NCI-H345 treated with DMSO at 0.1 percent for 48 hours (cell line): ENCODE measurements at regions not wholly inside any gene's neighbourhood (a gene's known extent, or its start where the extent isn't known, plus 50 kb on each side); places are given as distances from the start of the nearest gene placed in this dataset.

Source experiments
- DNase-seq: peaks from one replicate; lab custom pipeline; 2025; ENCODE audit not compliant: unreplicated experiment; lab: John Stamatoyannopoulos, UW

DNA sequence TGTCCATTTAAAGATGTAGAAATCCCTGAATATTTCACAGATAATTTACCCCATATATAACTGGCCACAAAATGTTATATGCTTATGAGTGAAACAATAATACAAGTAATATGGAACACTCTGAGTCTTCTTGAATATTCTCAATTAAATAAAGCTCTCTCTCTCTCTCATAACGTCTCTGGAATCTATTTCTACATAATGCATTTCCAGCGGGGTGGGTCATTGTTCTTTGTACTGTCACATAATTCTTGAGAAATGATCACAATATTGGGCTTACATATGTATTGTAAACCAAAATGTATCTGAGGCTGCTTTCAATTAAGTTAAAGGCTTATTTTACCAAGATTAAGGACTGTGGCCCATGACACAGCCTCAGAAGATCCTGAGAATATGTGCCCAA lies 596.3 kb downstream of the FAT4 start:
- DNase-seq, result no peak

DNA sequence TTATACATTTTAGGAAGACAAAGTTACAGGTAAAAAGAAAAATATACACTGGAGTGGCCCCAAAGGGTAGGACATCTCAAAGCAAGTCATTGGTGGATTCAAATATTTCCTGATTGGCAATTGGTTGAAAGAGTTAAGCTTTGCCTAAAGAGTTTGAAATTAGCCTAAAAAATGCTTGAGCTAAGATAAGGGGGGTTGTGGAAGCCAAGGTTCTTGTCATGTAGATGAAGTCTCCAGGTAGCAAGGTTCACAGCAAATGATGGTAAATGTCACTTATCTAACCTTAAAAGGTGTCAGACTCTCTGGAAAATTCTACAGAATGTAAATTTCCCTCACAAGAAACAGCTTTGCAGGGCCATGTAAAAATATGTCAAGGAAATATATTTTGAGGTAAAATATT lies 596.7 kb downstream of the FAT4 start:
- DNase-seq, result no peak

DNA sequence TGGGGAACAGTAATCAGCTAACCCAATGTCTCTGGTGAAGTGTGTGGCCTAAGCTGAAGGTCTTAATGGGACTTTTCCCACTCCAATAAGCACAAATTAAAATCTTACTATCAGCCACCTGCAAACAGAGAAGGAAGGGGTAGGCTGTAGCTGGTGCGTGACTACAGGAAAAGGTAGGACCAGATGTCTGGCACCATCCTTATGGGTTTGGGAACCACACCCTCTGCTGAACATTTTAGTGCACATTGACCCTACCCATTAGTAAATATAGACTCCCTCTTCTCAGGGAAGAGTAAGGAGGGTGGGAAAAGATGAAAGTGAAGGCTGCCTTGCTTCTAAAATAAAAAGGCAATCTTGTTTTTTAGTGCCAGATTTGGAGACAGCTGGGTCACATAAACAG lies 602.8 kb downstream of the FAT4 start:
- DNase-seq, result no peak

DNA sequence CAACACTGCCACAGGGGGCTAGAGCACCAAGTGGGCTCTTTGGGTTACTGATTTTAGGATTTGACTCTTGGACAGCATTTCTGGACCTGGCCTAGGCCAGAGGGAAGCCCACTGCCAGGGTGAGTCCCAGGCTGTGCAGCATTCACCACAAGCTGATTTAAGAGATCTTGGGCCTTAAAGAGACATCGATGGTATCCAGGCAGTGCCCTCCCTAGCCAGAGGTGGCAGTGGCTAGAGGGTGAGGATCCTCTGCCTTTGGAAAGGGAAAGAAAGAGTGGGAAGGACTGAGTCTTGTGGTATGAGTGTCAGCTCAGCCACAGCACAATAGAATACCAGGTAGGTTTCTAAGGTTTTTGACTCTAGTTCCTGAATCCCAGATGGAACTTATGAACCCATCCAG lies 613.9 kb downstream of the FAT4 start:
- no peak for DNase-seq

DNA sequence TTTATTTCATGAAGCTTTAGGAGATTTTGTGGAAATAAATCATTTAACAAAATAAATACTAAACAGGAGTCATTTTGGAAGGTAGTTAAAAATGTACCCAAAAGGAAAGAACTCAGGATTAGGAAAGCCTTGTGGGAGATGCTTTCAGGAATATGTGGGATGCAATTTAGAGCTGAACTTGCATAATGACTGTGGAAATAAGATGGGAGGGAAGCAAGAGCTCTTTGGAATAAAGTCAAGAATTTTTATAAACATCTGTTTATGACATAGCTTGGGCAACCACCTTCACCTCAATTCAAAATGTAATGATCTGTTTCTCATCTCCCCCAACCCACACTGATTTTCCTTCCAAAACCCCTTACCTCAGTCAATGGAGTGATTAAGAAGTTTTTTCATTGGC lies 623.8 kb downstream of the FAT4 start:
- DNase-seq, result no peak

DNA sequence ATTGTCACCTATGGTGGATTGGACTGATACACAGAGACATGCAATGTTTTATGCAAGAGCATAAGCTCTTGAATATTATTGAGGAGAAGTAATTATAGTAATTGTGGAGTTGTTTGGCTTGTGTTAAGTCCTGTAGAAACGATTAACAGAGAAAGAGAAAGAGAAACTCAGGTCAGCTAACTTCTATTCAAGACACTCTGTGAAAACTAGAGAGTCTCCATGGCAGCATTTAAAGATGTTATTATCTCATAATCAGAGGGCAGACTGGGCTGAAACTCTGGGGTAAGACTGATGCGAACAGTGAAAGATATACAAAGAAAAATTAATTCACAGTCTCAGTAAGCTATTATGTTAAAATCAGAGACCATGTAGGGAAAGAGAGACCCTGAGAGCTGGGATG lies 625.7 kb downstream of the FAT4 start:
- DNase-seq, result no peak

DNA sequence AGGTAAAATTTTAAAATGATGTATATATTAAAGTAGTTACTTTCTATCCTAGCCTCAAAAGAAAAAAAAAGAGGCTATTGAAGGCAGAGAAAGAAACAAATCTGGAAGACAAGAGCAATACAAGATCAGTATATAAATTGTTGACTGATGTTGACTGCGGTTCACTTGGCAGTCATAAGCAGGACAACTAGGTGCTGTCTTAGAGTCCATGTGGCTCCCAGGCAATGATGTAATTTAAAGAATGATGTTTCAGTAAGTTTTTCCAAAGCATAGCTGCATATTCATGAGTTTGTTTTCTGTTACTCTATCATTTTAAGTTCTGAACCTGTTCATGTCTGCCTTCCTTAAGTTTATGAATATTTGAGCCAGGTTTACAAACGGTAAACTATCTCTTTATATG lies 630.2 kb downstream of the FAT4 start:
- DNase-seq, result no peak

DNA sequence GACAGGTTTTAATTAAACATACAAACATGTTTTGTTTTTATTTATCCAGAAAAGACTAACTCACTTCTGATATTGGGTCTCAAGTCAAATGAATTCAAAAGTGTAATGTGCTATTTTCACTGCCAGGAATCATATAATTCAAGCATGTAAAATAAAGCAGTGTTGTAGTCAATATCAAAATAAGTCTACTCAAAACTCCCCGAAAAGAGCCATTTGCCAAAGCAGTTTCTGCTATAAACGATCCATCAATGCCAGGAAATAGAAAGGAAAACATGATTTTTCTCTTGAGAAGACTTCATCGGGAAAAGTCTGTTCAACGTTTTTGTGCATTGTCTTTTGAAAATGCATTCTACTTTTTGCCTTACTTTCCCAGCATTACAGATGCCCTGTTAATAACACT lies 633.3 kb downstream of the FAT4 start:
- DNase-seq, result no peak

DNA sequence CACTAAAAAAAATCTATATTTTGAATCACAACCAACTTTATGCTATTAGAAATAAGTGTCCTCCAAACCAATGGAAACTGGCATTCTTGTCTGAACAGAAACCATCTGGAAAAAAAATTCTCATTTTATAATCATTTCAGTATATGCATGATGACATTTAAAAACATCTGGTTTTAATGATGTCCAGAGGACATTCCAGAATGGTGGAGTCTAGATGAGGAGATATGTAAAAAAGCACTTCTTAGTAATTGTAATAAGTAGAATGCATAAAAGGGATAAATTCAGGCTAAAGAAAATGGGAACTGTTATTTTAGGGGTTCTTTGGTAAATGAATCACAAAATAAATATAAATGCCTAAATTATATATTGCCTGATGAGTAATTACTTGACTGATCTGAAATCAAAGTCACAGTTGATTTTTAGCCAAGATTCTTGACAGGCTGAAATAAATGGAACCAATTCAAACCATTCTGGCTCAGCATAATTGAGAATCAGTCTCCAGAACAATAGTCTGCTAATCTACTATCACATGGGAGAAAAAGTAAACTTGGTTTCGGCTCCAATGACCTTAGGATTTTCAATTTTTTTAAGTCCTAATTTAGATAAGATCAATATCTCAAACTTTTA lies 636.6 kb downstream of the FAT4 start:
- no peak for DNase-seq

DNA sequence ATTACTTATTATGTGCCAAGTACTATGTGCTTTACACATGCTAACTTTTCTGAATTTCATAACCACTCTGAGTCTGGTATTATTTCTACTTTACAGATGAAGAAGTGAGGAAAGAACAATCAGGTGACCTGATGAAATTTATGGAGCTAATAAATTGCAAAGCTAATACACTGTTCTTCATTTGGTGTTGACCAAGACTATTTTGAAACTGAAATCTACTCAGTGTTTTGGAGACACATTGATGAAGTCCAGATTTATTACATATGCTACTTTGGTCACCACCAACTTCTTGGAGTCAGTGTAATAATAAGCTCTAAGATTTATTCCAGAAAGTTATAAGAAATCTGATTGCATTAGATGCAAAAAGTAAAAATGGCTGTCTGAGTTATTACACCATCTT lies 637.9 kb downstream of the FAT4 start:
- no peak for DNase-seq

DNA sequence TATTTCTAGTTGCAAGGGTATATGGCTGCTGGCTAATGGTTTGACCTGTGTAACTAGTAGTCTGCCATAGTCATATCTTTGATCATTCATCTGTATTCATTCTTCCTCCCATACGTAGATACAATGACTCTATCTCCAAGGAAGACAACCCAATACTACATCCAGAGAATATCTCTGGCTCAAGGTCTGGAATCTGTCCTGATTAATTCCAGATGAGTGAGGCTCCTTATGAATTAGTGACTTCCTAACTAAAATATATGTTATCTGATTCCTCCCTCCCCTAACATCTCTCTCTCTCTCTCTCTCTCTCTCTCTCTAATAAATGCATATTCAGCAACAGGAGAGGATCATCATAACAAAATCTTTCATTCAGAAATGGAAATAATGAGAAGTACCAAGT lies 641.5 kb downstream of the FAT4 start:
- no peak for DNase-seq

DNA sequence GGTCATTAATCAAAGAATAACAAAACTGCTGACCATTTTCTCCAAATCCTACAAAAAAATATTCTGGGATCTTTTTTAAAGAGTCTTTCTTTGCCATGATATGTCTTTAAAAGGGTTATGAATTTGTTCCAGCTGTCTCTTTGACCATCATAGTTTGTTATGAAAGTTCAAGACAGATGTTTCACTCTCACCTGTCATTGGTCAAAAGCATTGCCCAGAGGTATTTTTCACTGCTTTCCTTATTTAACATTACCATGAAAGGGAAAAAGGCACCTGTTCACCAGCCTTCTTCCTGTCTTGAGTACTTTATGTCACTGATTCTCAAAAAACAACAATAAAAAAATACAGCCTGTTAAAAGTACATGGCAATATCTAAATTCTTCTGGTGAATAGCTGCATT lies 643.8 kb downstream of the FAT4 start:
- no peak for DNase-seq

DNA sequence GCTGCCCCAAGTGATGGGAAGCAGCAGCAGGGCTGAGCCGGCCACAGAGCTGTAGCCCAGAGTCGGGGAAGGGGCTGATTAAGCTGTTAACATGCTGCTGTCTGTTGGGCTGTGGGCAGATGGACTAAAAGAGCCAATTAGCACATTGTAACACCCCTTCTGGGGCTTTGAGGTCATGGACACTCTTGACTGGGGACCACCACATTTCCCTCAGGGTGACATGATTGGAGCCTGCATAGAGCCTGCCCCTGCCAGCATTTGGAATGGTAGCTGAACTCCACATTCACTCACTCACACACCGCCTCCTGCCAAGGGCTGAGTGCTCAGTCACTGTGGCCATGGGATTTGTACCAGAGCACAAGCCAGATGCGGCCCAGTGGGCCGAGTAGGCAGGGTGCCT lies 646.9 kb downstream of the FAT4 start:
- no peak for DNase-seq

DNA sequence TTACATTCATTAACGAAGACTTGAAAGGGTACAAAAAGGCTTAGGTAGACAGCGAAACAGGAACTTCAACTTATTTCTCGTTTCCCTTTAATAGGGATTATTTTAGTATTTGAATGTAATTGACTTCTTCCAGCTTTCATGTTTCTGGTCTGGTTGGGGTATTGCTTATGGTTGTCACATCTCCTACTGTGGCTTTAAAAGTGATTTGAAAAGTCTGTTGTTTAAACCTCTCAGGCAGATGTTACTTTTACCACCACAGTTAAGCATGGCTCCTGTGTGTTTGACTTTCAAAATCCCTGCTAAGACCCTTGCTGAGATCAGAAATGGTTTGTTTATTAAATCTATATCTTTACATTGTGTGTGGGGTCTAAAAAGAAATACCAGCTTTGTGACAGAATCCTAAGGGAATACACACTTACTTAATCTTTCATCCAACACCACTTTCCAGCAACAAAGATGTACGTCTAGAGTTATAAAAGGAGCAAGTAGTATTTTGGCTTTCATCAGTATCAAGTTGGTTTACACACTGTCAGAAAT lies 661.2 kb downstream of the FAT4 start:
- DNase-seq, result no peak

DNA sequence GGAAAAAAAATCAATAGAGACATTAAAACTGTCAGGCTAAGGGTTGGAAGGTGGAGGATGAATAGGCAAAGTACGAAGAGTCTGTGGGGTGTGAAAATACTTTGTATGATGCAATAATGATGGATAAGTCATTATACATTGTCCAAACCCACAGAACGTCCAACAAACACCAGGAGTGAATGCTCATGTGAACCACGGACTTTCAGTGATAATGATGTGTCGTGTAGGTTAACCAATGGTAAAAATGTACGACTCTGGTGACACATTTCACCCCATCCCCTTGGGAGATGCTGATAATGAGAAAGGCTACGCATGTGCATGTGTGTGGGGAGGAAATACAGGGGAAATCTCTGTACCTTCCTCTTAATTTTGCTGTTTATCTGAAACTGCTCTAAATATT lies 665.2 kb downstream of the FAT4 start:
- DNase-seq, result no peak

DNA sequence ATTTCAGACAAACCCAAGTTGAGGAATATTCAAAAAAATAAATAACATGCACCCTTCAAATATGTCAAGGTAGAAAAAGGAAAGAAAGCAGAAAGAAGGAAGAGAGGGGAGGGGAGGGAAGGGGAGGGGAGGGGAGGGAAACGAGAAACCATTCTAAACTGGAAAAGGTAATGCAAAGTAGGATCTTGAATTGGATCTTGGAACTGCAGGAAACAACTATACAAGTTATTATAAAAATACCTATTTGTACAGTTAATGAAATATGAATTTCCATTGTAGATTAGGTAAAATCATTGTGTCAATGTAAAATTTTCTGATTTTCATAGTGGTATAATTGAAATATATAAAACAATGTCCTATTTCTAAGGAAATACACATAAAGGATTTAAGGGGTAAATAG lies 668.4 kb downstream of the FAT4 start:
- no peak for DNase-seq

DNA sequence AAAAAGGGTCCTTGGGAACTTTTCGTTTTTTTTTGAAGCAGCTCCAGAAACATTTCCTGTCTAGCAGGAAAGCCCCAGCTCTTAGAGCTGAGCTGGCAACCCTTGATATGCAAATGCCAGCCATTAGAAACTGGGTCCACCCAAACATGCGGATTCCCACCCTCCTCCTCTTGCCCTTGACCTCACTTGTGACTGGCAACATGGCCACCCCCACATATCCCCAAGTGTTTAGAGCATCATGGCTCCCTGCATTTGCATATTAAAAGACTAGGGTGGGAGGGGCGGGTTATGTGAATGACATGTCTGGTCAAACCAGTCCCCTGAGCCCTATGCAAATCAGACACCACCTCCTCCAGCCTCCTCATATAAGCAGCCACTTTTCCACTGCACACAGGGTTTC lies 671.1 kb downstream of the FAT4 start:
- no peak for DNase-seq

DNA sequence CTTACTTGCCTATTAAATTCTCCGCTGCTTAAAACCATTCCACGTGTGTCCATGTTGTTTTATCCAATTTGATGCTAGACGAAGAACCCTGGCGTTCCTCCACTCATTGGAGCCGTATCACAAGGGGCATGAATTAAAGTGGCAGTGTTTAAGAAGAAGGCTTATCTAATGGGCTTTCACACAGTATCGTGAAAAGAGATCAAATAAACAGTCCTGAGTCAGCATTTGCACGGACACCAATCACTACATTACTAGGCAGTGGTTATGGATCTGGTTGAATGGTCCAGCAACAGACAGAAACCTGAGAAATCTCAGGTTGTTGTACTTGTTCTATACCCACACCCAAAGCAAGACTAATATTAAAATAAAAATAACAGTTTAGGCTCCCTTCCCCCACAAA lies 671.6 kb downstream of the FAT4 start:
- DNase-seq, result no peak

DNA sequence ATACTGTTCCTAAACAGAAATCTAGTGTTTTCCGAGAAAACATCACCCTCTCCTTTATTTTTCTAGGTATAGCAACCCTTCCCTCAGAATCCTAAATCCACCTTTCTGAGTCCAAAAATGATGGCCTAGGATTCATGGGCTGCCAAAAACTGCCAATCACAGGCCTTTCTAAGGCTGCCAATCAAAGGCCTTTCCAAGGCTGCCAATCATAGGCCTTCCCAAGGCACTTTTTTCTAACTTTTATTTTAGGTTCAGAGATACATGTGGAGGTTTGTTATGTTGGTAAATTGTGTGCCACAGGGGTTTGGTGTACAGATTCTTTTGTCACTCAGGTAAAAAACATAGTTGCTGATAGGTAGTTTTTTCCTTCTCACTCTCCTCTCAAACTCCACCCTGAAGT lies 673.7 kb downstream of the FAT4 start:
- DNase-seq, result no peak

DNA sequence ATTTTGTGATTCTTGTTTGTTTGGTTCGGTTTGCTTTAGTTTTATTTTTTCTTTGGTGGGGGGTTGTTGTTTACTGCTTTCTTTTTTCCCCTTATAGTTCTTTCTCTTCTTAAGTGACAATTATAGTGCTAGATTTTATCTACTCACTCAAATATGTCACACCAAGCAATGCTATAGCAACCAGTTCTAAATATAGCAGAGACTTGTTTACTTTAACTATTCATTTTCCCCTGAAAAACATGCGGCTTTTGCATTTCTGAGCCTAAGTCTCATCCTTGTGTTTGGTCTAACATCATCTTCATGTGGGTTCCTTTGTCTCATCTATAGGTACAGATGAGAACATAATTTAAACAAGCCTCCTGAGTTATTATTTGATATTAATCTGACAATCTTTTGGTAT lies 676.6 kb downstream of the FAT4 start:
- no peak for DNase-seq

DNA sequence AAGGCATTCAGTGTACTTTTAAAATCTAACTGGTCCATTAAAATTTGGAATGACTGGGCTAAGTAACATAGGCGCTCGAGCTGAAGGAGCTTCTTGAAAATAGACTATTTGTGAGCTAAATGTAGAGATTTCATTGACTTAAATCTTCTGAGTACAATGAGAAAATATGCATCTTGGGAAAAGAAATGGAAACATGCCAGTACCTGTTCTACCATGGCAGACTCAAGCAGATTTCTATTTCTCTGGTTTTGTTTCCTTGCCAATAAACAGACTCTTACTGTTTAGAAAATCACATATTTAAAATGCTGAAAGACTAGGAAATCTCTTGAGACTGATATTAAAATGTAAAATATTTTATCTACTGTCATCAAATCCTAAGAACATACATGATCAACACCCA lies 678.1 kb downstream of the FAT4 start:
- no peak for DNase-seq

DNA sequence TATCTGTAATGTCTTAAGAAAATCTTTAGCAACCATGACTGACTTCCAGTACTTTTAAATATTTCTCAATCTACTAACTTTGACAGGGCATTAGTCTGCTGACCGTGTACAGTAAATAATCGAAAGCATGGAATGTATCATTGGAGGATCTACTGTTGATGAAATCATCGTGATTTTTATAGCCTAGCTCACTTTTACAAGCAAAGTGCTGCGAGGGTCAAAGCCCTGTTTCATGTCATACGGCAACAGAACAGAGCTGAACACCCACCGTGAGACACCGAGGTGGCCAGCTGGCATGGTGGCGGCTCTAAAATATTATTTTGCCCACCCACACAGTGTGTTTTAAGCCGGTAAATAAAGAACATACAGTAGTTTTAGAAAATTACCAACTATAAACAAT lies 679.3 kb downstream of the FAT4 start:
- DNase-seq, result no peak

DNA sequence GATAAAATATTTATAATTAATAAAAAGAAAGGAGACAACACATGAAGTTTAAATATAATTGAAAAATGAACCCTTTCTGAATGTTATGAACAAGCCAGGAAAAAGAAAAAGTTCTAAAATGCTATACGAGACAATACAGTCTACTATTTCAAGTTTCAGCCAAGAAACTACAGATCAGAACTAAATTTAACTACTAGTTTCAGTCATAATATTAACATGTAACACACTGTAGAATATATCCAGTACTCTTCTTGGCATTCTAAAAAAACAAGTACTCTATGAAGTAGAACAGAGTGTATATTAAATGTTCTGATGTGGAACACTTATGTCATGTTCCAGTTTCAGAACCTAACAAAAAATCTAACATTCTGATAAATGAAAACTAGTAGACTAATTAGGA lies 679.7 kb downstream of the FAT4 start:
- no peak for DNase-seq

DNA sequence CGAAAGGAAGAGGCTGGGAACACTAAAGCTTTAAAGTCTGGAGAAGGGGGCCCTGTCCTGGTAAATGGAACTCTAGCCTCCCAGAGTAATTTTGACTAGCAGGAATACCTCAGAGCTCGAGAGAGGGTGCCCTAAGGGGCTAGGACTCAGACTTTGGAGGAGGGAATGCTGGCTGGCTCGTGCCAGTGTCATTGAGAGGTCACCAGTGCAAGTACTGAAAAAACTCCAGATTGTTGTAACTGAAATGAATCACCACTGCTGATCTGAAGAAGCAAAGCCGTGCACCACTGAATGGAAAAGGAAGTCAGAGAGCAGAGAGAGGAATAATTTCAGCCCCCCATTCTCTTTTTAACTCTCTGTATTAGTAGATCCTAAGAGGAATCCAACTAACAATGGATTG lies 690.2 kb downstream of the FAT4 start:
- DNase-seq, result no peak
